ENCODE measurements at regions not wholly inside any gene's neighbourhood (a gene's known extent, or its start where the extent isn't known, plus 50 kb on each side); places are given as distances from the start of the nearest gene placed in this dataset.

- H3K4me3 ChIP-seq (replicated peaks; ENCODE audit: insufficient read depth, low read length) = no peak overlapping the region
- no peaks in the 10 kb centered on the region for H3K27me3 ChIP-seq (ENCODE audit: insufficient read depth, poor library complexity, severe bottlenecking)
- no peak overlapping the region for H3K27ac ChIP-seq (replicated peaks)
- TF ChIP-seq POLR2AphosphoS5 (IDR thresholded peaks at IDR 0.05; ENCODE audit: low read depth) (no peak), REST (IDR thresholded peaks at IDR 0.05; ENCODE audit: insufficient replicate concordance, low read depth) (no peak), CTCF (IDR thresholded peaks at IDR 0.05; ENCODE audit: insufficient read depth, low read length) (no peak), GABPA (IDR thresholded peaks at IDR 0.05; ENCODE audit: low read depth) (no peak), SPI1 (IDR thresholded peaks at IDR 0.05; ENCODE audit: borderline replicate concordance, low read depth) (no peak)
- DNase-seq (ENCODE audit: low read depth in 1 of 2, low spot score in 1 of 2) = no peak
Measured at GRCh38 chr14:44609876-44610510, 102.9 kb upstream of the FSCB start.

GRCh38 chr14:44609201-44609600 lies 102.1 kb upstream of the FSCB start:
- TF ChIP-seq REST (IDR thresholded peaks at IDR 0.05; ENCODE audit: insufficient replicate concordance, low read depth) = no peak
- TF ChIP-seq GABPA (IDR thresholded peaks at IDR 0.05; ENCODE audit: low read depth) = no peak
- no peak for TF ChIP-seq POLR2AphosphoS5 (IDR thresholded peaks at IDR 0.05; ENCODE audit: low read depth)
- TF ChIP-seq CTCF (IDR thresholded peaks at IDR 0.05; ENCODE audit: insufficient read depth, low read length) = no peak
- no peak for TF ChIP-seq SPI1 (IDR thresholded peaks at IDR 0.05; ENCODE audit: borderline replicate concordance, low read depth)
- no peak overlapping the region for H3K27ac ChIP-seq (replicated peaks)
- H3K27me3 ChIP-seq (ENCODE audit: insufficient read depth, poor library complexity, severe bottlenecking) = no peaks in the 10 kb centered on the region
- DNase-seq (ENCODE audit: low read depth in 1 of 2, low spot score in 1 of 2) = no peak
- no peak overlapping the region for H3K4me3 ChIP-seq (replicated peaks; ENCODE audit: insufficient read depth, low read length)

- H3K4me3 ChIP-seq (replicated peaks; ENCODE audit: insufficient read depth, low read length) = no peak overlapping the region
- no peak for DNase-seq (ENCODE audit: low read depth in 1 of 2, low spot score in 1 of 2)
- H3K27ac ChIP-seq (replicated peaks) = no peak overlapping the region
- TF ChIP-seq CTCF (IDR thresholded peaks at IDR 0.05; ENCODE audit: insufficient read depth, low read length) = no peak
- no peak for TF ChIP-seq SPI1 (IDR thresholded peaks at IDR 0.05; ENCODE audit: borderline replicate concordance, low read depth)
- TF ChIP-seq GABPA (IDR thresholded peaks at IDR 0.05; ENCODE audit: low read depth) = no peak
- TF ChIP-seq REST (IDR thresholded peaks at IDR 0.05; ENCODE audit: insufficient replicate concordance, low read depth) = no peak
- TF ChIP-seq POLR2AphosphoS5 (IDR thresholded peaks at IDR 0.05; ENCODE audit: low read depth) = no peak
- no peaks in the 10 kb centered on the region for H3K27me3 ChIP-seq (ENCODE audit: insufficient read depth, poor library complexity, severe bottlenecking)
Measured at GRCh38 chr14:44607701-44608100, 100.6 kb upstream of the FSCB start.

Measured in HL-60 (cell line).